H9 (cell line): ENCODE measurements at regions not wholly inside any gene's neighbourhood (a gene's known extent, or its start where the extent isn't known, plus 50 kb on each side); places are given as distances from the start of the nearest gene placed in this dataset.

Experiments
- DNase-seq: peaks from one replicate; pipeline ENCODE4 v3.0.0-alpha.2; 2017
- H2AFZ ChIP-seq: one replicate; pipeline ENCODE4 v1.6.1; 2013; ENCODE audit warnings: mild to moderate bottlenecking, low read length, control low read depth, moderate library complexity
- H2AK5ac ChIP-seq: 2 replicates; pipeline ENCODE4 v1.6.1; 2013; ENCODE audit warnings: low read length, control low read depth, mixed read lengths; ENCODE audit not compliant: insufficient read length
- H2BK120ac ChIP-seq: one replicate; pipeline ENCODE4 v1.6.1; 2013; ENCODE audit warnings: low read depth, mild to moderate bottlenecking, low read length, control low read depth, inconsistent platforms; ENCODE audit not compliant: poor library complexity, severe bottlenecking
- H2BK12ac ChIP-seq: 2 replicates; pipeline ENCODE4 v1.6.1; 2013; ENCODE audit warnings: low read length, control low read depth, mixed read lengths, low read depth; ENCODE audit not compliant: insufficient read length
- H2BK15ac ChIP-seq: 2 replicates; pipeline ENCODE4 v1.6.1; 2013; ENCODE audit warnings: low read depth, low read length, control low read depth
- H2BK20ac ChIP-seq: one replicate; pipeline ENCODE4 v1.6.1; 2013; ENCODE audit warnings: low read depth, mild to moderate bottlenecking, low read length, control low read depth, inconsistent platforms; ENCODE audit not compliant: poor library complexity, severe bottlenecking
- H2BK5ac ChIP-seq: 2 replicates; pipeline ENCODE4 v1.6.1; 2013; ENCODE audit warnings: low read length, control low read depth, mixed read lengths; ENCODE audit not compliant: insufficient read length
- H3K14ac ChIP-seq: 2 replicates; pipeline ENCODE4 v1.6.1; 2013; ENCODE audit warnings: low read length, control low read depth; ENCODE audit not compliant: insufficient read depth
- H3K18ac ChIP-seq: 2 replicates; pipeline ENCODE4 v1.6.1; 2013; ENCODE audit warnings: low read depth, mild to moderate bottlenecking, mixed read lengths, low read length, control low read depth; ENCODE audit not compliant: insufficient read length
- H3K23ac ChIP-seq: 2 replicates; pipeline ENCODE4 v1.6.1; 2013; ENCODE audit warnings: low read length, control low read depth, mixed read lengths, low read depth; ENCODE audit not compliant: insufficient read length
- H3K23me2 ChIP-seq: 2 replicates; pipeline ENCODE4 v1.6.1; 2013; ENCODE audit warnings: low read depth, mild to moderate bottlenecking, mixed read lengths, low read length, control low read depth; ENCODE audit not compliant: insufficient read length, poor library complexity, severe bottlenecking
- H3K27ac ChIP-seq: 2 replicates; pipeline ENCODE4 v1.5.1; 2013; ENCODE audit warnings: low read length, control low read depth, mixed read lengths, low read depth; ENCODE audit not compliant: insufficient read length
- H3K27me3 ChIP-seq: 2 replicates; pipeline ENCODE4 v1.6.1; 2013; ENCODE audit warnings: low read length, control low read depth, inconsistent platforms; ENCODE audit not compliant: insufficient read depth
- H3K4ac ChIP-seq: 2 replicates; pipeline ENCODE4 v1.6.1; 2013; ENCODE audit warnings: low read depth, mild to moderate bottlenecking, control low read depth, inconsistent platforms, low read length, moderate library complexity
- H3K4me1 ChIP-seq: 2 replicates; pipeline ENCODE4 v1.6.1; 2013; ENCODE audit warnings: low read length, control low read depth, inconsistent platforms; ENCODE audit not compliant: insufficient read depth
- H3K4me2 ChIP-seq: 2 replicates; pipeline ENCODE4 v1.6.1; 2013; ENCODE audit warnings: low read length, control low read depth, mixed read lengths; ENCODE audit not compliant: insufficient read length, insufficient read depth
- H3K56ac ChIP-seq: 2 replicates; pipeline ENCODE4 v1.6.1; 2013; ENCODE audit warnings: low read depth, mild to moderate bottlenecking, mixed read lengths, low read length, control low read depth; ENCODE audit not compliant: insufficient read length
- H3K79me1 ChIP-seq: 2 replicates; pipeline ENCODE4 v1.6.1; 2013; ENCODE audit warnings: low read depth, mild to moderate bottlenecking, moderate library complexity, low read length, control low read depth, inconsistent platforms; ENCODE audit not compliant: insufficient read depth, poor library complexity, severe bottlenecking
- H3K79me2 ChIP-seq: 2 replicates; pipeline ENCODE4 v1.6.1; 2013; ENCODE audit warnings: low read length, control low read depth, inconsistent platforms; ENCODE audit not compliant: insufficient read depth
- H3K9ac ChIP-seq: 2 replicates; pipeline ENCODE4 v1.6.1; 2013; ENCODE audit warnings: low read length, control low read depth, mixed read lengths; ENCODE audit not compliant: insufficient read length; ENCODE audit errors: extremely low read depth
- H3K9me3 ChIP-seq: one replicate; pipeline ENCODE4 v1.6.1; 2013; ENCODE audit warnings: low read depth, low read length, inconsistent platforms; ENCODE audit not compliant: control insufficient read depth
- H3T11ph ChIP-seq: one replicate; pipeline ENCODE4 v1.6.1; 2013; ENCODE audit warnings: mild to moderate bottlenecking, low read length, control low read depth, inconsistent platforms
- H4K20me1 ChIP-seq: one replicate; pipeline ENCODE4 v1.6.1; 2013; ENCODE audit not compliant: control insufficient read depth, insufficient read length, insufficient read depth
- H4K5ac ChIP-seq: 2 replicates; pipeline ENCODE4 v1.6.1; 2013; ENCODE audit warnings: low read depth, mild to moderate bottlenecking, mixed read lengths, low read length, control low read depth; ENCODE audit not compliant: insufficient read length
- H4K8ac ChIP-seq: replicated peaks from 2 replicates; pipeline ENCODE4 v1.6.1; 2013; ENCODE audit warnings: low read length, control low read depth, mixed read lengths, low read depth; ENCODE audit not compliant: insufficient read length
- H4K91ac ChIP-seq: 2 replicates; pipeline ENCODE4 v1.6.1; 2013; ENCODE audit warnings: low read depth, mild to moderate bottlenecking, moderate library complexity, mixed read lengths, low read length, control low read depth; ENCODE audit not compliant: insufficient read length
- H3K27ac Mint-ChIP-seq, 3 experiments: 2 replicates in 2 of 3; 3 replicates in 1 of 3; pipeline ENCODE4 v1.8.0; 2020 to 2021; ENCODE audit warnings: mixed read lengths in 3 of 3, mild to moderate bottlenecking in 1 of 3, moderate library complexity in 1 of 3
- H3K27me3 Mint-ChIP-seq: 2 replicates; pipeline ENCODE4 v1.8.0; 2021; ENCODE audit warnings: low read depth, mild to moderate bottlenecking, moderate library complexity, mixed read lengths
- H3K36me3 Mint-ChIP-seq, 3 experiments: 2 replicates in 2 of 3; 3 replicates in 1 of 3; pipeline ENCODE4 v1.8.0; 2020 to 2021; ENCODE audit warnings: low read depth in 3 of 3, mixed read lengths in 3 of 3; ENCODE audit not compliant: insufficient read depth in 1 of 3
- H3K4me1 Mint-ChIP-seq, 2 experiments: 2 replicates each; pipeline ENCODE4 v1.8.0; 2020; ENCODE audit warnings: mixed read lengths in 2 of 2
- H3K4me3 Mint-ChIP-seq, 2 experiments: 2 replicates in 1 of 2; 3 replicates in 1 of 2; pipeline ENCODE4 v1.8.0; 2020 to 2021; ENCODE audit warnings: mild to moderate bottlenecking in 2 of 2, mixed read lengths in 2 of 2, moderate library complexity in 1 of 2
- H3K9me3 Mint-ChIP-seq, 2 experiments: 2 replicates in 1 of 2; 3 replicates in 1 of 2; pipeline ENCODE4 v1.8.0; 2020; ENCODE audit warnings: mild to moderate bottlenecking in 2 of 2, mixed read lengths in 2 of 2, moderate library complexity in 1 of 2
- CTCF ChIP-seq: fragments of 200-600 bp; sonication (generic); conservative IDR thresholded peaks from 3 replicates; pipeline ENCODE4 v1.8.0; 2021; ENCODE audit warnings: antibody characterized with exemption, mild to moderate bottlenecking
- WGBS: extraction: QIAGEN DNeasy Blood & Tissue Kit; methylation state at CpG from one replicate; pipeline ENCODE4 v1.1.7; 2013; ENCODE audit warnings: missing lambda C conversion rate, low lambda C conversion rate, mixed read lengths; ENCODE audit not compliant: insufficient read length; ENCODE audit errors: extremely low coverage; 5-methylcytosine and 5-hydroxymethylcytosine counted together

GRCh38 chr13:40319699-40320579 lies 346.5 kb downstream of the FOXO1 start:
- peaks cover 0 to 16% (median 3%) of the 10 kb centered on the region in 3 experiments; a peak in 4 of 7 replicates for H3K36me3 Mint-ChIP-seq
- peaks cover 24 to 29% of the 10 kb centered on the region in 2 experiments for H3K4me1 Mint-ChIP-seq
- H2BK12ac ChIP-seq, result no peak overlapping the region
- H4K5ac ChIP-seq, result no peak overlapping the region
- H3K27ac Mint-ChIP-seq, result no peak overlapping the region
- no peak overlapping the region for H2BK120ac ChIP-seq
- no peaks in the 10 kb centered on the region for H3K9me3 ChIP-seq
- H3K9me3 Mint-ChIP-seq, result peaks cover 0 to 16% of the 10 kb centered on the region in 2 experiments; a peak in 3 of 5 replicates
- H3K79me2 ChIP-seq, result no peaks in the 10 kb centered on the region
- H3K79me1 ChIP-seq, result no peaks in the 10 kb centered on the region
- no peak overlapping the region for H4K8ac ChIP-seq
- no peak overlapping the region for H3K4ac ChIP-seq
- no peak for DNase-seq
- H3K9ac ChIP-seq, result no peak overlapping the region
- no peak overlapping the region for H2BK5ac ChIP-seq
- no peak overlapping the region for H2AFZ ChIP-seq
- peaks cover 11% of the 10 kb centered on the region for H3K27me3 Mint-ChIP-seq
- H3K4me3 Mint-ChIP-seq, result no peak overlapping the region
- no peaks in the 10 kb centered on the region for H4K20me1 ChIP-seq
- TF ChIP-seq CTCF, result no peak
- no peak overlapping the region for H3K56ac ChIP-seq
- H2AK5ac ChIP-seq, result no peak overlapping the region
- no peak overlapping the region for H3K4me2 ChIP-seq
- no peak overlapping the region for H3K23ac ChIP-seq
- H4K91ac ChIP-seq, result no peak overlapping the region
- no peak overlapping the region for H2BK20ac ChIP-seq
- no peak overlapping the region for H3K14ac ChIP-seq
- peaks cover 5% of the 10 kb centered on the region; the same call in 1 of the 2 replicates for H3K4me1 ChIP-seq
- no CpG with 5 or more reads among the region's 3 CpGs for WGBS
- no peak overlapping the region for H3T11ph ChIP-seq
- no peak overlapping the region for H3K18ac ChIP-seq
- no peaks in the 10 kb centered on the region; the same call in 1 of the 2 replicates for H3K27me3 ChIP-seq
- no peaks in the 10 kb centered on the region for H3K23me2 ChIP-seq
- H3K27ac ChIP-seq, result no peak overlapping the region
- no peak overlapping the region for H2BK15ac ChIP-seq
